HEK293T (cell line): ENCODE measurements at regions not wholly inside any gene's neighbourhood (a gene's known extent, or its start where the extent isn't known, plus 50 kb on each side); places are given as distances from the start of the nearest gene placed in this dataset.

Source experiments
- ARNT ChIP-seq: fragments of 450-650 bp; IDR thresholded peaks from 2 replicates; pipeline ENCODE4 v1.6.1; 2017; ENCODE audit warnings: mild to moderate bottlenecking
- BHLHE40 ChIP-seq: fragments of 450-650 bp; IDR thresholded peaks from 2 replicates; pipeline ENCODE4 v1.6.1; 2016; ENCODE audit warnings: mild to moderate bottlenecking, moderate library complexity, borderline replicate concordance
- CTBP1 ChIP-seq: fragments of 450-650 bp; IDR thresholded peaks from 2 replicates; pipeline ENCODE4 v1.6.1; 2016; ENCODE audit warnings: borderline replicate concordance
- FOXM1 ChIP-seq: fragments of 450-650 bp; IDR thresholded peaks from 2 replicates; pipeline ENCODE4 v1.6.1; 2017; ENCODE audit warnings: mild to moderate bottlenecking, borderline replicate concordance
- PKNOX1 ChIP-seq: fragments of 450-650 bp; IDR thresholded peaks from 2 replicates; pipeline ENCODE4 v1.6.1; 2016
- SP1 ChIP-seq: fragments of 450-650 bp; IDR thresholded peaks from 2 replicates; pipeline ENCODE4 v1.6.1; 2017
- SUZ12 ChIP-seq: fragments of 450-650 bp; IDR thresholded peaks from 2 replicates; pipeline ENCODE4 v1.6.1; 2016; ENCODE audit warnings: mild to moderate bottlenecking
- TARDBP ChIP-seq: fragments of 450-650 bp; IDR thresholded peaks from 2 replicates; pipeline ENCODE4 v1.6.1; 2016

- TF ChIP-seq PKNOX1 = no peak
- TF ChIP-seq ARNT = no peak
- TF ChIP-seq BHLHE40 = no peak
- TF ChIP-seq TARDBP = no peak
- no peak for TF ChIP-seq SUZ12
- TF ChIP-seq FOXM1 = no peak
- TF ChIP-seq SP1 = no peak
- TF ChIP-seq CTBP1 = no peak
Observed at GRCh38 chr12:64991121-64991611, 129.9 kb downstream of the WIF1 start.
